Activated naive CD4-positive, alpha-beta T cell treated with anti-CD3 and anti-CD28 coated beads, Interleukin-2, amount 50 U/mL, for 24 hours (primary cell): ENCODE measurements at regions not wholly inside any gene's neighbourhood (a gene's known extent, or its start where the extent isn't known, plus 50 kb on each side); places are given as distances from the start of the nearest gene placed in this dataset.

Experiments used
- H3K27ac Mint-ChIP-seq: one replicate; pipeline ENCODE4 v1.8.0; 2021; ENCODE audit warnings: mild to moderate bottlenecking, mixed read lengths
- H3K27me3 Mint-ChIP-seq: one replicate; pipeline ENCODE4 v1.8.0; 2021; ENCODE audit warnings: mixed read lengths
- H3K36me3 Mint-ChIP-seq: one replicate; pipeline ENCODE4 v1.8.0; 2021; ENCODE audit warnings: mixed read lengths
- H3K4me1 Mint-ChIP-seq: one replicate; pipeline ENCODE4 v1.8.0; 2021; ENCODE audit warnings: mixed read lengths
- H3K4me3 Mint-ChIP-seq: one replicate; pipeline ENCODE4 v1.8.0; 2021; ENCODE audit warnings: mild to moderate bottlenecking, mixed read lengths
- H3K9me3 Mint-ChIP-seq: one replicate; pipeline ENCODE4 v1.8.0; 2021; ENCODE audit warnings: mixed read lengths

GRCh38 chr4:128488055-128488705, 200.6 kb upstream of the PGRMC2 start:
- H3K4me3 Mint-ChIP-seq, result no peak overlapping the region
- H3K4me1 Mint-ChIP-seq, result no peaks in the 10 kb centered on the region
- no peaks in the 10 kb centered on the region for H3K9me3 Mint-ChIP-seq
- no peak overlapping the region for H3K27ac Mint-ChIP-seq
- H3K36me3 Mint-ChIP-seq, result no peaks in the 10 kb centered on the region
- H3K27me3 Mint-ChIP-seq, result no peaks in the 10 kb centered on the region

- Mint-ChIP-seq H3K4me3 (no peak overlapping the region), H3K27me3 (no peaks in the 10 kb centered on the region), H3K27ac (no peak overlapping the region), H3K36me3 (no peaks in the 10 kb centered on the region), H3K9me3 (no peaks in the 10 kb centered on the region), H3K4me1 (no peaks in the 10 kb centered on the region)
Measured at GRCh38 chr4:128484896-128485295, 197.3 kb upstream of the PGRMC2 start.

GRCh38 chr4:128483816-128484215, 196.2 kb upstream of the PGRMC2 start:
- no peaks in the 10 kb centered on the region for H3K36me3 Mint-ChIP-seq
- no peaks in the 10 kb centered on the region for H3K9me3 Mint-ChIP-seq
- no peak overlapping the region for H3K27ac Mint-ChIP-seq
- H3K4me1 Mint-ChIP-seq, result no peaks in the 10 kb centered on the region
- H3K27me3 Mint-ChIP-seq, result no peaks in the 10 kb centered on the region
- H3K4me3 Mint-ChIP-seq, result no peak overlapping the region

GRCh38 chr4:128483041-128483440, 195.4 kb upstream of the PGRMC2 start:
- no peaks in the 10 kb centered on the region for H3K36me3 Mint-ChIP-seq
- H3K27me3 Mint-ChIP-seq, result no peaks in the 10 kb centered on the region
- no peaks in the 10 kb centered on the region for H3K4me1 Mint-ChIP-seq
- no peak overlapping the region for H3K4me3 Mint-ChIP-seq
- no peak overlapping the region for H3K27ac Mint-ChIP-seq
- no peaks in the 10 kb centered on the region for H3K9me3 Mint-ChIP-seq

GRCh38 chr4:128481752-128482480, 194.3 kb upstream of the PGRMC2 start:
- Mint-ChIP-seq H3K4me1 (no peaks in the 10 kb centered on the region), H3K27me3 (no peaks in the 10 kb centered on the region), H3K36me3 (no peaks in the 10 kb centered on the region), H3K27ac (no peak overlapping the region), H3K4me3 (no peak overlapping the region), H3K9me3 (no peaks in the 10 kb centered on the region)

- H3K27me3 Mint-ChIP-seq, result no peaks in the 10 kb centered on the region
- H3K4me1 Mint-ChIP-seq, result no peaks in the 10 kb centered on the region
- no peak overlapping the region for H3K27ac Mint-ChIP-seq
- no peaks in the 10 kb centered on the region for H3K36me3 Mint-ChIP-seq
- no peaks in the 10 kb centered on the region for H3K9me3 Mint-ChIP-seq
- no peak overlapping the region for H3K4me3 Mint-ChIP-seq
Measured at GRCh38 chr4:128480945-128481344, 193.3 kb upstream of the PGRMC2 start.

GRCh38 chr4:128477540-128477939, 189.9 kb upstream of the PGRMC2 start:
- H3K27ac Mint-ChIP-seq, result no peak overlapping the region
- no peaks in the 10 kb centered on the region for H3K36me3 Mint-ChIP-seq
- H3K27me3 Mint-ChIP-seq, result no peaks in the 10 kb centered on the region
- H3K4me3 Mint-ChIP-seq, result no peak overlapping the region
- H3K4me1 Mint-ChIP-seq, result no peaks in the 10 kb centered on the region
- H3K9me3 Mint-ChIP-seq, result no peaks in the 10 kb centered on the region

GRCh38 chr4:128475597-128475996, 188.0 kb upstream of the PGRMC2 start:
- no peaks in the 10 kb centered on the region for H3K9me3 Mint-ChIP-seq
- H3K36me3 Mint-ChIP-seq, result no peaks in the 10 kb centered on the region
- no peaks in the 10 kb centered on the region for H3K4me1 Mint-ChIP-seq
- no peak overlapping the region for H3K27ac Mint-ChIP-seq
- H3K4me3 Mint-ChIP-seq, result no peak overlapping the region
- no peaks in the 10 kb centered on the region for H3K27me3 Mint-ChIP-seq

GRCh38 chr4:128471576-128471975, 184.0 kb upstream of the PGRMC2 start:
- no peak overlapping the region for H3K4me3 Mint-ChIP-seq
- no peak overlapping the region for H3K27ac Mint-ChIP-seq
- H3K36me3 Mint-ChIP-seq, result no peaks in the 10 kb centered on the region
- no peaks in the 10 kb centered on the region for H3K9me3 Mint-ChIP-seq
- no peaks in the 10 kb centered on the region for H3K4me1 Mint-ChIP-seq
- H3K27me3 Mint-ChIP-seq, result no peaks in the 10 kb centered on the region

GRCh38 chr4:128470492-128471053, 183.0 kb upstream of the PGRMC2 start:
- no peak overlapping the region for H3K27ac Mint-ChIP-seq

GRCh38 chr4:128468123-128468989, 180.7 kb upstream of the PGRMC2 start:
- H3K4me1 Mint-ChIP-seq, result no peaks in the 10 kb centered on the region
- H3K9me3 Mint-ChIP-seq, result no peaks in the 10 kb centered on the region
- no peaks in the 10 kb centered on the region for H3K27me3 Mint-ChIP-seq
- H3K27ac Mint-ChIP-seq, result no peak overlapping the region
- H3K36me3 Mint-ChIP-seq, result no peaks in the 10 kb centered on the region
- no peak overlapping the region for H3K4me3 Mint-ChIP-seq

More at GRCh38 chr4:128470492-128471053, 183.0 kb upstream of the PGRMC2 start:
- H3K9me3 Mint-ChIP-seq, result no peaks in the 10 kb centered on the region
- H3K27me3 Mint-ChIP-seq, result no peaks in the 10 kb centered on the region
- H3K4me1 Mint-ChIP-seq, result no peaks in the 10 kb centered on the region
- no peak overlapping the region for H3K4me3 Mint-ChIP-seq
- H3K36me3 Mint-ChIP-seq, result no peaks in the 10 kb centered on the region

- Mint-ChIP-seq H3K36me3 (no peaks in the 10 kb centered on the region), H3K4me1 (no peaks in the 10 kb centered on the region), H3K27me3 (no peaks in the 10 kb centered on the region), H3K4me3 (no peak overlapping the region), H3K9me3 (no peaks in the 10 kb centered on the region), H3K27ac (no peak overlapping the region)
Measured at GRCh38 chr4:128465523-128465922, 177.9 kb upstream of the PGRMC2 start.

GRCh38 chr4:128463006-128463405, 175.4 kb upstream of the PGRMC2 start:
- H3K27me3 Mint-ChIP-seq, result no peaks in the 10 kb centered on the region
- no peak overlapping the region for H3K27ac Mint-ChIP-seq
- H3K4me1 Mint-ChIP-seq, result no peaks in the 10 kb centered on the region
- no peaks in the 10 kb centered on the region for H3K9me3 Mint-ChIP-seq
- no peak overlapping the region for H3K4me3 Mint-ChIP-seq
- no peaks in the 10 kb centered on the region for H3K36me3 Mint-ChIP-seq

GRCh38 chr4:128462103-128462783, 174.6 kb upstream of the PGRMC2 start:
- H3K4me3 Mint-ChIP-seq, result no peak overlapping the region
- H3K27ac Mint-ChIP-seq, result no peak overlapping the region

More at GRCh38 chr4:128462103-128462783, 174.6 kb upstream of the PGRMC2 start:
- H3K27me3 Mint-ChIP-seq, result no peaks in the 10 kb centered on the region
- H3K36me3 Mint-ChIP-seq, result no peaks in the 10 kb centered on the region
- H3K9me3 Mint-ChIP-seq, result no peaks in the 10 kb centered on the region
- no peaks in the 10 kb centered on the region for H3K4me1 Mint-ChIP-seq
